GOT3 (cell line): ENCODE measurements at regions not wholly inside any gene's neighbourhood (a gene's known extent, or its start where the extent isn't known, plus 50 kb on each side); places are given as distances from the start of the nearest gene placed in this dataset.
"Not testable (repeated sequence)": the region's sequence is repeated elsewhere in the genome, so short reads cannot be mapped to it uniquely, and the experiment has no call there.

Source experiments
- DNase-seq: peaks from one replicate; lab custom pipeline; 2025; ENCODE audit warnings: mixed read lengths; lab: John Stamatoyannopoulos, UW

DNA sequence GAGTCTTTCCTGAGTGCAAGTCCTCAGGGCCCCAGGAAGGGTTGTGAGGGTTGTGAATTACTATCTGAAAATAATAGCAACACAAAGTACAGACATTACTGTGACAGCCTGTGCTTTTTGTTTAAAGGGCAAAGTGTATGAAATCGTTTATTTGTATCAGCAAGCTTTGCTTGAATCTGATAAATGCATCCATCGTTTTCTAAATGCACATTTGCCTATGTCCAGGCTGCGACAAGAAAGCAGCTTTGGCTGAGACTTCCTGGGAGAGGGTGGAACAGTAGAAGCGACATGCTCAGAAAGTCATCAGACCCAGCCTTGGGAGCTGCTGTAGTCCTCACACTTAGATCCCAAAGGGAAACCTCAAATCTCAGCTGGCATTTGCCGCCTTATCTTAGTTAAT is 524.2 kb upstream of the SALL3 start:
- no peak for DNase-seq

- DNase-seq, result no peak
Measured at GRCh38 chr18:78457011-78457410, 522.6 kb upstream of the SALL3 start.

- no peak for DNase-seq
Measured at GRCh38 chr18:78457731-78458130, 521.9 kb upstream of the SALL3 start.

DNA sequence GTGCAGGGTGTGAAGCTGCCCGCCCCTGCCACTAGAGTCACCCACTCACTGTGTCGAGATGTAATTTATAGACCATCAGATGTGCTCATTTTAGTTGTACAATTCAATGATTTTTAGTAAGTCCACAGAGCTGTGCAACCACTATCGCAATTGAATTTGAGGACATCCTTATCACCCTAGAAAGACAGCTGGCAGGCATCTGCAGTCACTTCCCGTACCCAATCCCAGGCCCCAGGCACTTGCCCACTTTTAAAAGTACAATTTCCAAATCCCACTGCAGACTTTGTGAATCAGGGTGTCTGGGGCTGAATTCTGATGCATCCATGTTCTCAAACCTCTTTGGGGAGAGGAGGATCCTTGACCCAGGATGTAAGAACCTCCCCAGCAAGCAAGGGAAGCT is 521.3 kb upstream of the SALL3 start:
- no peak for DNase-seq

GRCh38 chr18:78459668-78460067 is 520.0 kb upstream of the SALL3 start:
- no peak for DNase-seq

- no peak for DNase-seq
Measured at GRCh38 chr18:78460558-78460957, 519.1 kb upstream of the SALL3 start.

DNA sequence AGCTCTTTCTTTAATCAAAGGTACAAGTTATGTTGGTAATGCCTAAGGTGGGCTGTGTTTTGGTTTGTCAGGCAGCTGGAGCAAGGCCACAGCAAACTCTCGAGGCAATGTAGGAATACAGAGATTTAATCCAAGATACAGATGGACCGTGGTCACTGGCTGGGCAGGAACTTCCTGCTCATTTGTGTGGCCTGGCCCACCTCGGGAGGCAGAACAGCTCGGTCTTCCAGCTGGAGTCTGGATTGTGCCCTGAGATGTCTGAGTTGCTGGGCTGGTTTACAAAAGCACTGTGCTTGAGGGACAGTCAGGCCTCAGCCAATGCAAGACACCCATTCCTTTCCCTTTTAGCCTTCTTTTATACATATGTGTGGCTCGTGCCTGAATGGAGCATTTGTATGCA is 506.1 kb upstream of the SALL3 start:
- no peak for DNase-seq

- no peak for DNase-seq
Measured at GRCh38 chr18:78477840-78478239, 501.8 kb upstream of the SALL3 start.

GRCh38 chr18:78479443-78479842 is 500.2 kb upstream of the SALL3 start:
- DNase-seq, result no peak

DNA sequence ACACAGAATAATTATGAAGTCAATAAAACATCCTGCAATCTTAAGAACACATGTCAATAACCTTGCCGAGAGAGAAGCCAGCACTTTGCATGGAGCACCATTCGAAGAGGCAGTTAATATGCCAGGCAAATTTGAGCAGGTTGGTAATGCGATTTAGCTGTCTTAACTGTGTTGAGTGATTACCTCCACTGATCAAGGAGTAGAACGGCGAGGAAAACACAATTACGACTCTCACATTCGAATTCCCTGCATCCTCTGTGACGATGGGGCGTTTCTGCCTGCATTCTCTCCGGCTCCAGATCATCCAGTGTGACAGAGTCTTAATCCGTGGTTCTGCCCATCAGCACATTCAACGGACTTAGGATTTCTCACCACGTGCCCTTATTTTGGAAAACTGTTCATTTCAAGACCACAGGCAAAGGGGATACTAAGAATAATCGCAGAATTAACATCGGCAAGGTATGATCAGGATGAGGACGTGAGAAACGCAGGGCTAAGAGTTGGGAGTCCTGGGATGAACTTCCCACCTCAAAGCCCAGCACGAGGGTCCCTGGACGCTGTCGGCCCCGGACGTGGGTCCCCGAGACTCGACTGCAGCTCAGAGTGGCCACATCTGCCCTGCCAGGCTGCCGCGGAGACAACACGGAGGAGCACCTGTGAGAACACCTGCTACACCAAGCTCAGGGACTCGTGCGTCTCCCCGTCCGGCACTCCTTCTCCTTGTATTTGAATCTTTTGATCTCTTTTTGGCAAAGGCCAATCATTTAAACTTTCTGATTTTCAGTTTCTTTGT is 499.2 kb upstream of the SALL3 start:
- no peak for DNase-seq

DNA sequence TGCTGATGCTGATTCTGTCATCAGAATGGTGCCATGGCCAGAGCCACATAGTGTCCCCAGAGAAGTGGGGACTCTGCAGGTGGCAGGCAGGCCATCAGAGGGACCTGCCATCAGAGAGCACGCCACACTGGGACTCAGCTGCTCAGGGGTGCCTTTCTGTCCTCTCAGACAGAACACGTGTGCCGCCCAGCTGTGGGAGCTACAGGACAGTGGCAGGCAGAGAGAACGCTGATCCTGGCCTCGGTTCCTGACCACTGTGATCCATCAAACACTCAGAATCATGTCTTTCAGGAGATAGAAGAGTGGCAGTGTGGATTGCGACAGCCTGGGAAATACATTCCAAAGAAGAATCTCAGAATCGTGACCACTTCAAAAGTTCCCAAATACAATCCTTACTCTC is 497.2 kb upstream of the SALL3 start:
- no peak for DNase-seq

DNA sequence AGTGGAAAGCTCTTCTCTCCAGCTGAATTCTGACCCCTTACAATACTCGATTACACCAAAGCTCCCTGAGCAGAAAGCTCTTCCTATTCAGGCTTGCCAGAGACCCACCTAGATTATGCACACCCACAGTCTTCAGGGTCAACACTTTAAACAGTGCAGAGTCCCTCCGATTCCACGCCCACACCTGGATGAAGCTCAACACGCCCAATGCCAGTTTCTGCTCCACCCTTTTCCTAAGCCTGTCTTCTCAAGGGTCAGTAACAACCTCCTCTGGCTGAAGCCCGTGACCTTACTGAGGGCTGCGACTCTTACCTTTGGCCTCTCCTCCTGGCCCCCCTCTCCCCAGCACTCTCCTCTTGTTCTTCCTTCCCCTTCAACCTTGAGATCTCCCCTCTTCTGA is 492.0 kb upstream of the SALL3 start:
- DNase-seq, result no peak

GRCh38 chr18:78492064-78492812 is 487.4 kb upstream of the SALL3 start:
- no peak for DNase-seq

- no peak for DNase-seq
Measured at GRCh38 chr18:78492813-78493371, 486.7 kb upstream of the SALL3 start.

- DNase-seq, result not testable (repeated sequence)
Measured at GRCh38 chr18:78493490-78493889, 486.1 kb upstream of the SALL3 start.

GRCh38 chr18:78494204-78495085 is 485.2 kb upstream of the SALL3 start:
- no peak for DNase-seq

DNA sequence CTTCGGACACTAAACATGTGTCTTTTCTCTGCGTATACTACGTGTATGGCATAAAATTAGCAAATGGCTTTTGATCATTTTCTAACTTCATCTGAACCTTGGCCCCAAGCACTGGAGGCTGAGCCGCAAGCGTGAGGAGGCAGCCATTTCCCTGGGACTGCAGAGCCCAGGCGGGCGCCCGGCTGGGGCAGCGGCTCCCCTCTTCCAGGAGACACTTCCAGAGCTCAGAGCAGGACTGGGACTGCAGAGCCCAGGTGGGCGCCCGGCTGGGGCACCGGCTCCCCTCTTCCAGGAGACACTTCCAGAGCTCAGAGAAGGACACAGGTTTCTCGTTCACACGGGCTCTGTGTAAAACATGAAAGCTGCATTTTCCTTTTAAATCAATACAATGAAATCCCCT is 484.1 kb upstream of the SALL3 start:
- DNase-seq, result no peak

- no peak for DNase-seq
Measured at GRCh38 chr18:78496079-78496478, 483.5 kb upstream of the SALL3 start.

DNA sequence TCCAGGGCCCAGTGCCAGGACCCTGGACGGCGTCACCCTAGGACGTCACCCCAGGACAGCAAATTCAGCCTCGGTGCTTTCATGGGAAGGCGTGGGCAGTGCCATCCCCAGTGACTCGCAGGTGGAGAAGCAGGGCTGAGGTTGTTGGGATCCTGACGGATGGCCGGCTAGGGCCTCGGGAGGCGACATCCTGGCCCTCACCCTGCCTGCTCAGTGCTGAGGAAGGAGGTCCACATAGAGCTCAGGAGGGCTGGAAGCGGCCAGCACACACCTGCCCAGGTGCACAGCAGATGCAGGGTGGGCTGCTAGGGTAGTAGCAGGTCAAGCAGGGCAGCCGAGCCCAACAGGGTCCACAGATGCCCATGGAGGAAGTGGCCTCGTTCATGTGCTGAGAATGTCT is 482.0 kb upstream of the SALL3 start:
- DNase-seq, result no peak

DNA sequence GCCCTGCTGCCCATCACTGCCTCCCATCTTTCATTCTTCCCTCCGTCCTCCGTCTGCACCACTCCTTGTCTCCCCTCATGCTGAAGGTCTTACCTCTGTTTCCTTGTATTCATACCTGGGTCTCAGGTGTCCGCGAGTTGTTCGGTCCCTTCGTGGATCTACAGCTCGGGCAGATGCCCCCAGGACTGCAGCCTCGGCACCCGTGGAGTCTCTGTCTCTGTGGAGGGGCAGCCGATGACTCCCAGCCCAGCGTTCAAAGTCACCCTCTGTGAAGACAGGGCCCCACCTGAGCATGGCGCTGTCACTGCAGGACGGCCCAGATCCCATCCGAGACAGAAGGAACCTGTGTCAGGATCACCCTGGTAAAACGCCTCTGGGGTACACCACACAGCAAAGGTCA is 480.0 kb upstream of the SALL3 start:
- no peak for DNase-seq

GRCh38 chr18:78501251-78501650 is 478.4 kb upstream of the SALL3 start:
- DNase-seq, result no peak

DNA sequence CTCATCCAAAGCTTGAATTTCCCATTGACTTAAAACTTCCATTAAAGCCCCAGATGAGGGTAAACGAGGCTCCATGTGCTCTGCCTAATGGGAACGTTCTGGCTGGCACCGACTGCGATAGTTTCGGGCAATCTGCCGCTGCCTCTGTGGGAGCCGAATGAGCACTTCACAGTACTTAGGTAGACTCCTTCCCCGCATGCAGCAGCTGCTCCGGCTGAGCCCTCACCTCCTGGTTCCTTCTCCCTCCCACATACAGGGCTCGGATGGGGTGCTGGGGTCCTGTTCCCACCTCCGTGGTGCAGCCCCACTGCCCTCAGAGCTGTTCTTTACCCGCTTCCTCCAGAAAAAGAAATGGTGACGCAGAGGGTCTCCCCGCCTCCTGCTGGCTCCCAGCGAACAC is 476.5 kb upstream of the SALL3 start:
- DNase-seq, result no peak
